Left ventricle myocardium superior (tissue), 1 donor: ENCODE measurements at regions not wholly inside any gene's neighbourhood (a gene's known extent, or its start where the extent isn't known, plus 50 kb on each side); places are given as distances from the start of the nearest gene placed in this dataset.

Experiments used
- ATAC-seq: fragments of 200-7000 bp; cut with Tn5 transposase; one replicate; pipeline ENCODE4 v1.9.1; 2020; ENCODE audit warnings: mild to moderate bottlenecking, moderate library complexity
- DNase-seq: peaks from one replicate; pipeline ENCODE4 v3.0.0-alpha.2; 2020
- intact Hi-C: fragments of 100-400 bp; cut with micrococcal nuclease; formaldehyde crosslinking; loops from one replicate; pipeline ENCODE4 v1.11.0; 2022
- donor health status: DM: no; HTN: yes; CAD: no; lungs with severe emphysema.

GRCh38 chr10:21171197-21171935, 274.3 kb upstream of the NEBL start:
- ATAC-seq (no peak), DNase-seq (no peak)
- intact Hi-C loops, result no loop called here

GRCh38 chr10:21170216-21170615, 273.1 kb upstream of the NEBL start:
- ATAC-seq, result no peak
- DNase-seq, result no peak
- intact Hi-C loops, result no loop called here

GRCh38 chr10:21169271-21169670, 272.2 kb upstream of the NEBL start:
- DNase-seq, result no peak
- intact Hi-C loops, result no loop called here
- ATAC-seq, result no peak

- intact Hi-C loops, result no loop called here
- DNase-seq (no peak), ATAC-seq (no peak)
These were observed 270.3 kb upstream of the NEBL start for GRCh38 chr10:21167288-21168010.

GRCh38 chr10:21166557-21167287, 269.6 kb upstream of the NEBL start:
- ATAC-seq (no peak), DNase-seq (no peak)
- intact Hi-C loops, result no loop called here

- intact Hi-C loops, result no loop called here
- DNase-seq (no peak), ATAC-seq (no peak)
These were observed 268.4 kb upstream of the NEBL start for GRCh38 chr10:21165489-21165888.

GRCh38 chr10:21164687-21165086, 267.6 kb upstream of the NEBL start:
- no peak for ATAC-seq
- intact Hi-C loops, result no loop called here
- DNase-seq, result no peak

GRCh38 chr10:21162948-21163347, 265.8 kb upstream of the NEBL start:
- intact Hi-C loops, result no loop called here
- ATAC-seq, result no peak
- no peak for DNase-seq

GRCh38 chr10:21161647-21162046, 264.5 kb upstream of the NEBL start:
- DNase-seq (no peak), ATAC-seq (no peak)
- intact Hi-C loops, result no loop called here

GRCh38 chr10:21161090-21161625, 264.0 kb upstream of the NEBL start:
- ATAC-seq, result no peak
- intact Hi-C loops, result no loop called here

GRCh38 chr10:21160116-21160515, 263.0 kb upstream of the NEBL start:
- DNase-seq (no peak), ATAC-seq (peak; percentile 37)
- intact Hi-C loops, result no loop called here

More at GRCh38 chr10:21161090-21161625, 264.0 kb upstream of the NEBL start:
- no peak for DNase-seq

- DNase-seq, result no peak
- intact Hi-C loops, result no loop called here
These were observed 262.6 kb upstream of the NEBL start for GRCh38 chr10:21159669-21160068.

GRCh38 chr10:21158301-21158700, 261.2 kb upstream of the NEBL start:
- ATAC-seq (no peak), DNase-seq (no peak)

More at GRCh38 chr10:21159669-21160068, 262.6 kb upstream of the NEBL start:
- no peak for ATAC-seq

GRCh38 chr10:21157664-21158063, 260.6 kb upstream of the NEBL start:
- intact Hi-C loops, result no loop called here
- no peak for DNase-seq
- ATAC-seq, result no peak

More at GRCh38 chr10:21158301-21158700, 261.2 kb upstream of the NEBL start:
- intact Hi-C loops, result no loop called here

GRCh38 chr10:21150166-21150565, 253.1 kb upstream of the NEBL start:
- DNase-seq (no peak), ATAC-seq (no peak)
- intact Hi-C loops, result no loop called here

GRCh38 chr10:21146436-21146789, 249.3 kb upstream of the NEBL start:
- no peak for ATAC-seq
- intact Hi-C loops, result no loop called here

GRCh38 chr10:21145751-21146435, 248.8 kb upstream of the NEBL start:
- no peak for ATAC-seq
- intact Hi-C loops, result no loop called here
- DNase-seq, result no peak

More at GRCh38 chr10:21146436-21146789, 249.3 kb upstream of the NEBL start:
- no peak for DNase-seq

GRCh38 chr10:21144047-21144446, 246.9 kb upstream of the NEBL start:
- intact Hi-C loops, result no loop called here
- DNase-seq (no peak), ATAC-seq (no peak)

- ATAC-seq, result no peak
- no peak for DNase-seq
- intact Hi-C loops, result no loop called here
These were observed 244.9 kb upstream of the NEBL start for GRCh38 chr10:21141946-21142492.
